Inflammatory macrophage (primary cell): ENCODE measurements at regions not wholly inside any gene's neighbourhood (a gene's known extent, or its start where the extent isn't known, plus 50 kb on each side); places are given as distances from the start of the nearest gene placed in this dataset.

ENCODE experiments used
- DNase-seq, 2 donors: peaks; one replicate each; pipeline ENCODE4 v3.0.0-alpha.2; 2020 to 2022

- DNase-seq = no peak
Observed at GRCh38 chr5:26828294-26828693, 210.1 kb downstream of the CDH9 start.

GRCh38 chr5:26813235-26813634 lies 225.2 kb downstream of the CDH9 start:
- no peak for DNase-seq

- no peak for DNase-seq
Observed at GRCh38 chr5:26812714-26813113, 225.7 kb downstream of the CDH9 start.

GRCh38 chr5:26807231-26808199 lies 230.9 kb downstream of the CDH9 start:
- no peak for DNase-seq

- no peak for DNase-seq
Observed at GRCh38 chr5:26805076-26805475, 233.3 kb downstream of the CDH9 start.

- no peak for DNase-seq
Observed at GRCh38 chr5:26802944-26803343, 235.4 kb downstream of the CDH9 start.

GRCh38 chr5:26791433-26791832 lies 247.0 kb downstream of the CDH9 start:
- no peak for DNase-seq

- no peak for DNase-seq
Observed at GRCh38 chr5:26791021-26791420, 247.4 kb downstream of the CDH9 start.

GRCh38 chr5:26763215-26763614 lies 275.2 kb downstream of the CDH9 start:
- DNase-seq = no peak

- DNase-seq = no peak
Observed at GRCh38 chr5:26761446-26761845, 276.9 kb downstream of the CDH9 start.

- DNase-seq = no peak
Observed at GRCh38 chr5:26761045-26761444, 277.3 kb downstream of the CDH9 start.

- DNase-seq = peak; percentile 40 to 45
Observed at GRCh38 chr5:26757941-26758340, 280.4 kb downstream of the CDH9 start.

- no peak for DNase-seq
Observed at GRCh38 chr5:26749829-26750228, 288.6 kb downstream of the CDH9 start.

GRCh38 chr5:26740182-26740581 lies 298.2 kb downstream of the CDH9 start:
- DNase-seq = no peak

GRCh38 chr5:26737348-26738265 lies 300.8 kb downstream of the CDH9 start:
- no peak for DNase-seq

GRCh38 chr5:26727916-26728315 lies 310.5 kb downstream of the CDH9 start:
- DNase-seq = no peak

- no peak for DNase-seq
Observed at GRCh38 chr5:26719803-26720202, 318.6 kb downstream of the CDH9 start.

- DNase-seq = peak; percentile 14 to 28
Observed at GRCh38 chr5:26700759-26701384, 337.5 kb downstream of the CDH9 start.

GRCh38 chr5:26692952-26693351 lies 345.4 kb downstream of the CDH9 start:
- no peak for DNase-seq

GRCh38 chr5:26691486-26691885 lies 346.9 kb downstream of the CDH9 start:
- no peak for DNase-seq

GRCh38 chr5:26690511-26690910 lies 347.9 kb downstream of the CDH9 start:
- no peak for DNase-seq

- DNase-seq = no peak
Observed at GRCh38 chr5:26681861-26682260, 356.5 kb downstream of the CDH9 start.

GRCh38 chr5:26674846-26675245 lies 363.5 kb downstream of the CDH9 start:
- DNase-seq = no peak
